DMS79 (cell line): ENCODE measurements at regions not wholly inside any gene's neighbourhood (a gene's known extent, or its start where the extent isn't known, plus 50 kb on each side); places are given as distances from the start of the nearest gene placed in this dataset.
"Not testable (repeated sequence)": the region's sequence is repeated elsewhere in the genome, so short reads cannot be mapped to it uniquely, and the experiment has no call there.

Experiments
- DNase-seq: peaks from one replicate; lab custom pipeline; 2025; lab: John Stamatoyannopoulos, UW

DNA sequence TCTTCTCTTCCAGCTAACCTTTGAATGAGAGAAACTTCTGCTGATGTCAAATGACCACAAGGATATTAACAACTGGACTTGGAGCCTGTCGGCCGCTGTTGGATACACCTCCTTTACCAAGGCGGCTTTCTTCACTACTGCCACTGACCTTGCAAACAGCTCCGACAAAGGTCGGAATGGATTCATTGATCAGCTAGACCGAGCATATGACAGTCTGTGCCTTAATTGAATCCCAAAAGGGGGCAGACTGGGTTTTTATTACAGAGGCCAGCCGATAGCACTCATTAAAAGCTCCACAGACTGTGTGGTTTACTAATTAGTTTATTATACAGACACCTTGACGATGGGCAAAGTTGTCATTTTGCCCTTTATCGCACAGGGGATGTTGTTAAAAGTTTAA is 394.5 kb downstream of the RERGL start:
- no peak for DNase-seq

- no peak for DNase-seq
These were observed 398.6 kb downstream of the RERGL start for GRCh38 chr12:17691369-17691768.

DNA sequence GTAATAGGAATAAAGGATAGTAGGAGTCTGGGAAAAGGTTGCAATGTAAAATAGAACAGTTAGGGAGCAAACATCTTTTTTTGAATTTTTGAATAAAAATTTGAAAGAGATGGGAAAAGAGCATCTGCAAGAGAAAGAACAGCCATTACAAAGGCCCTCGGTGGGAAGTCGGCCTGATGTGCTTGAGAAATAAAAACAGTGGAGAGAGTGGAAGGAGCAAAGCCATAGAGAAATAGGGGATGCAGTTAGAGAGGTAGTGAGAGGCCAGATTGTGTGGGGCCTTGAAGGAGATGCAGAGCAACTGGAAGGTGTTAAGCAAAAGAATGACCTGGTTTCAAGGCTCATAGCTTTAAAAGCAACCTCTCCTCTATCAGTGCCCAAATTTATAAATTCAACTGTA is 409.8 kb downstream of the RERGL start:
- no peak for DNase-seq

DNA sequence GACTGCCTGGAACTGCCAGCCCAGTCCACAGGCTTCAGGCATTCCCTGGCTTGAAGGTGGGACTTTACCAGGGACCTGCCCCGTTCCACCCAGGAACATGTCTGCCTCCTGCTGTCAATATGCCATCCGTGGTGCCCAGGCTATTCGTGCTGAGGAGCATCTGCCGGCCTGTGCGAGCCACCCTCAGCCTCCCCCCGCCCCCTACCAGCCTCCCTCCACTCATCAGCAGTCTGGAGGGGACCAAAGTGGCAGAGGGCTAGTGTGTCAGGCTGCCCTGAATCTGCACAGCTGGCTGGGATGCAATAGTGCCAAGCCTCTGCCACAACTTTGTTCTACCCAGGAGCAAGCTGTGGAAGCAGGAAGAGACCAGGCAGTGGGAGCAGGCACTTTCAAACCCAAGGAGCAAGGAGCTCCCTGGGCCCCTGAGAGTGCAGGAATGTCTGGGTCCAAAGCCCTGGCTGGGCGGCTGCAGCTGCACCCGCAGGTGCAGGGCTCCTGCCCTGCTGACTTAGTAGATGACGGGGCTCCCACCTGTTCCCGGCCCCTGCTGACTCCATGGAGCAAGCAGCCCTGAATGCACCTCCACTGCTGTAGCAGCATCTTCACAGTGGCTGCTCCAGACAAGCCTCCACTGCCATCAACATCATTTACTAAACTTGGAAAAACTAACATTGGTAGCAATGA is 423.2 kb downstream of the RERGL start:
- no peak for DNase-seq

- DNase-seq, result no peak
These were observed 424.2 kb downstream of the RERGL start for GRCh38 chr12:17665839-17666238.

GRCh38 chr12:17661250-17661649 is 428.7 kb downstream of the RERGL start:
- no peak for DNase-seq

GRCh38 chr12:17652436-17652835 is 437.6 kb downstream of the RERGL start:
- no peak for DNase-seq

- no peak for DNase-seq
These were observed 447.7 kb downstream of the RERGL start for GRCh38 chr12:17642340-17642650.

GRCh38 chr12:17640615-17641014 is 449.4 kb downstream of the RERGL start:
- no peak for DNase-seq

- no peak for DNase-seq
These were observed 471.2 kb downstream of the RERGL start for GRCh38 chr12:17618831-17619230.

DNA sequence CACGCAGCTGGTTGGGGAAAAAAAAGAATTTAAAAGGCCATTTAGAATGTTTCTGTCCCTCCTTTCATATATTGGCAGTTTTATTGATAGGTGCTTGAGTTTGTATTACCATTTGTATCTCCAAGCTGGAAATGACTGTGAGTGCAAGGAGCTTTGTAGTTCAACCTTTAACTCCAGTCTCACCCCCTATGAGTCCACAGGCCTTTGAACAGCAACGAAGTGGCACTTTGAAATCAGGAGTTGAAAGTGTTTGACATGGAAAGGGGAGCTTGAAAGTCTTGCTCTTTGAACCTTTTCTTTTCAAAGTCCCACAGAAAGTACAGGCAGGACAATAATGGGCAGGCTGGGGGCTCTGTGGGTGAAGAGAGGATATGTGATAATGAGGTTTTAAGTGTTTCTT is 480.3 kb downstream of the RERGL start:
- no peak for DNase-seq

- no peak for DNase-seq
These were observed 480.8 kb downstream of the RERGL start for GRCh38 chr12:17609153-17609552.

GRCh38 chr12:17595111-17595510 is 494.9 kb downstream of the RERGL start:
- no peak for DNase-seq

- DNase-seq, result no peak
These were observed 496.1 kb downstream of the RERGL start for GRCh38 chr12:17593715-17594406.

DNA sequence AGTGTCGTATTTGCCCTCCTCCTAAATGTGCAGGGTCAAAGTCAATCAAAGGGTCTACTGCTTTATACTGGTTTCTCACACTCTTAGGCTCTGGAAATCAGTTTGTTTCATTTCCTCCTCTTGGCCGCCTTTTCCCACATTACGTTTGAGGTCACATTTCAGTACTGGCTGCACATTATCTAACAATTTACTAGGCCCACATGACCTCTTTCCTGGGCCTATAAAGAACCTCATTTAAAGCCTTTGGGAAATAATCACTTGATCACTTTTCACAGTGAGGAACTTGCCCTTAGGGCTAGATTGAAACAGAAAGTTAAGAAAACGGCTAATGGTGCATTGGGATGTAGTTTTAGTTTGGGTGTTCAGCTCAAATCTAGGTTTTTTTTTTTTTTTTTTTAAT is 497.5 kb downstream of the RERGL start:
- DNase-seq, result no peak

DNA sequence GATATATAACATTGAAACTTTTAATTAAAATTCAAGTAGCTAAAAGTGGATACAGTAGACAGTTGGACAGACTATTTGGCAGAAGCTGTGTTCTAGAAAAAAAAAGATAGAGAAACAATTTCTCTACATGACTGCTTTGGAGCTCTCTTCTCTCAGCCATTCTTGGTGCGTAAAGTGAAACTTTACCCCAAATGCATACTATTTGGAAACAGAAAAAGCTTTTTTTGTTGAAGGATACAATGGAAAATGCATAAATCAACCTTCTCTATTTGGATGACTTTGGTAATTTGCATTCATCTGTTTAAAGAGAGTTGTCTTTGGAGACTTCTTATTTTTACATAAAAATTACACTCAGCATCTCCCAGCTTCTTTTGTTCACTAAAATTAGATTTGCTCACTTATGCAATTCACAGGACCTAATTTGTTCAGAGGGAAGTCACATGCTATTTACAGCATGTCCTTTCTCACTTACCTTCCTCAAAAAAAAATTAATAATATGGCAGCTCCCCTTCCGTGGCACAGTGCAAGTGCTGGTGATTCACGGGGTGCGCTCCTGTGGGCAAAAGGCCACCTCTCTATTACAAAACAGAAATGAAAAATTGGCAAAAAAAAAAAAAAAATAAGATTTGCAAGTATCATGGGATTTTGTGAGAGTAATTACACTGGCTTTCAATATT is 498.9 kb downstream of the RERGL start:
- no peak for DNase-seq

DNA sequence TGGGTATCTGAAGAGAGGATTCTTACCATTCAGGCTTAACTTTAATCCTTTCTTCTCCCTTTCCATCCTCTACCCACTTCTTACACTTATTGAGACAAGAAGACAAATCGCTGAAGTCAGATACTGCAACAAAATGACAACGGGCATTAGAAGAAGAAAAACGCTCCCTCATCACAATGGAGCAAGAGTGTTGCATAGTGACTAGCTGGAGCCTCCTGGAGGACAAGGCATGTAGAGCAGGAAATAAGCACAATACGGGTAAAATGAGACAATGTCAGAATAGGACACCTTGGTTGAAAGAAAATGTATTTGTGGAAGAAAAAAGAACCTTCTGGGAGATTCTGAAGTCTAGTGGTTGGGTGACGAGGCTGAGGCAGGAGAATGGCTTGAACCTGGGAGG is 501.0 kb downstream of the RERGL start:
- no peak for DNase-seq

GRCh38 chr12:17579205-17580026 is 510.6 kb downstream of the RERGL start:
- no peak for DNase-seq

- no peak for DNase-seq
These were observed 512.6 kb downstream of the RERGL start for GRCh38 chr12:17577405-17577804.

DNA sequence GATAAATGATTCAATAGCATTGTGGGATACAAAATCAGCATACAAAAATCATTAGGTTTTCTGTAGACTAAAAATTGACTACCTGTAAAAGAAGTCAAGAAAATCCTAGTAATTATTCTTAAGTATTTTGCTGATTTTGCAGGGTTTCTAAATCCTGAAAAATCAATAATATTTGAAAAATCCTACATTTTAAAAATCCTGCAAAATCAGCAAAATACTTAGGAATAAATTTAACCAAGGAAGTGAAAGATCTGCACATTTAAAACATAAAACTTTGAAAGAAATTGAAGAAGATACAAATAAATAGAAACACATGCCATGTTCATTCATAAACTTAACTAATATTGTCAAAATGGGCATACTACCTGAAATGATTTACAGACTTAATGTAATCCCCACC is 517.7 kb downstream of the RERGL start:
- no peak for DNase-seq

- no peak for DNase-seq
These were observed 518.9 kb downstream of the RERGL start for GRCh38 chr12:17571047-17571446.

DNA sequence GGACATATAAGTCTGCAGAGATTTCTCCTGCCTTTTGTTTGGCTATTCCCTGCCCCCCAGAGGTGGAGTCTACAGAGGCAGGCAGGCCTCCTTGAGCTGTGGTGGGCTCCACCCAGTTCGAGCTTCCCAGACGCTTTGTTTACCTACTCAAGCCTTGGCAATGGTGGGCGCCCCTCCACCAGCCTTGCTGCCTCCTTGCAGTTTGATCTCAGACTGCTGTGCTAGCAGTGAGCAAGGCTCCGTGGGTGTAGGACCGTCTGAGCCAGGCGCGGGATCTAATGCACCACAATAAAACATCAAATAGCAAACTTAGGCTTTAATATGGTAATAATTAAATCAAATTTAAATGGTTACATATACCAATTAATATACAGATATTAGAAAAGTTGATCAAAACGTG is 525.4 kb downstream of the RERGL start:
- not testable (repeated sequence) for DNase-seq

- no peak for DNase-seq
These were observed 540.0 kb downstream of the RERGL start for GRCh38 chr12:17550011-17550410.
